ENCODE measurements at regions not wholly inside any gene's neighbourhood (a gene's known extent, or its start where the extent isn't known, plus 50 kb on each side); places are given as distances from the start of the nearest gene placed in this dataset.
A peak's percentile ranks its signal among the peaks of the same experiment; 100 is the strongest.

DNA sequence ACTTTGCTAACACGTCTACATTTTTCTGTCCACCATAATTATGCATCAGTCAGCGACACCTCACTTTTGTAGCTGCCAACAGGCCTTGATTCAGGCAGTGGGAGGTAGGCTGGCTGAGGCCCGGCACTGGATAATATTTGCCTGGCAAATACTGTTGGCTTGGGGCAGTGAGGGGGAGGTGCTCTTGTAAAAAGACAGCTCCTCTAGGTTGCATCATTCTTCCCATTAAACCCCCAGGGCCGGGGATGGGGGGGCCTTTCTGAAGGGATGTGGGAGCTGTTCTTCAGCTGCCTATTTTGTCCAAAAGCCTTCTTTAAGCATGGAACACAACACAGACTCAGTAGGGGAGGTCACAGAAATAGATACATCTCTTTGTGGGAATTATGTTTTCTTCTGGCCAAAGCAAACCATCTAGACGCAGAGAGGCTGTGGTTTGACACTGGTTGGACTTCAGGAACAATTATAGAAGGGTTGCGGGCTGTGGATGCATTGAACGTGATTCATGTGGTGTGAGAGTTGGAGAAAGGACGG, 338.3 kb upstream of the NT5E start:
- Mint-ChIP-seq H3K27ac (peak overlapping the region in 2 of 3 experiments; percentile 53 to 80; a peak in 3 of 7 replicates), H3K27me3 (ENCODE audit: low read depth) (no peaks in the 10 kb centered on the region), H3K9me3 (no peaks in the 10 kb centered on the region), H3K4me1 (peaks cover 5 to 25% of the 10 kb centered on the region in 2 experiments; a peak in 3 of 4 replicates), H3K4me3 (no peak overlapping the region), H3K36me3 (ENCODE audit: insufficient read depth in 1 of 3, low read depth in 3 of 3) (no peaks in the 10 kb centered on the region)
- H3K23ac ChIP-seq (ENCODE audit: insufficient read length, low read depth, low read length): no peak overlapping the region
- no peaks in the 10 kb centered on the region for H3K79me2 ChIP-seq (ENCODE audit: insufficient read depth, low read length)
- no peak overlapping the region for H3K18ac ChIP-seq (ENCODE audit: insufficient read length, low read depth, low read length)
- no peaks in the 10 kb centered on the region for H4K20me1 ChIP-seq (ENCODE audit: control insufficient read depth, insufficient read depth, insufficient read length)
- no peaks in the 10 kb centered on the region for H3K9me3 ChIP-seq (ENCODE audit: control insufficient read depth, low read depth, low read length)
- no peak overlapping the region for H2BK20ac ChIP-seq (ENCODE audit: low read depth, low read length, poor library complexity, severe bottlenecking)
- no peak overlapping the region for H4K91ac ChIP-seq (ENCODE audit: insufficient read length, low read depth, low read length)
- H3K4me2 ChIP-seq (ENCODE audit: insufficient read depth, insufficient read length, low read length): no peak overlapping the region
- H3K9ac ChIP-seq (ENCODE audit: extremely low read depth, insufficient read length, low read length): no peak overlapping the region
- H4K5ac ChIP-seq (ENCODE audit: insufficient read length, low read depth, low read length): no peak overlapping the region
- WGBS (ENCODE audit: extremely low coverage, insufficient read length, low lambda C conversion rate): no CpG with 5 or more reads among the region's 8 CpGs
- H3K4ac ChIP-seq (ENCODE audit: low read depth, low read length): no peak overlapping the region
- H2BK15ac ChIP-seq (ENCODE audit: low read depth, low read length): no peak overlapping the region
- H3K27me3 ChIP-seq (ENCODE audit: insufficient read depth, low read length): no peaks in the 10 kb centered on the region
- no peak overlapping the region for H2AFZ ChIP-seq (ENCODE audit: low read length)
- no peak for DNase-seq
- H2BK5ac ChIP-seq (ENCODE audit: insufficient read length, low read length): no peak overlapping the region
- H2BK120ac ChIP-seq (ENCODE audit: low read depth, low read length, poor library complexity, severe bottlenecking): no peak overlapping the region
- H3K14ac ChIP-seq (ENCODE audit: insufficient read depth, low read length): no peak overlapping the region
- TF ChIP-seq, protein P1, sequence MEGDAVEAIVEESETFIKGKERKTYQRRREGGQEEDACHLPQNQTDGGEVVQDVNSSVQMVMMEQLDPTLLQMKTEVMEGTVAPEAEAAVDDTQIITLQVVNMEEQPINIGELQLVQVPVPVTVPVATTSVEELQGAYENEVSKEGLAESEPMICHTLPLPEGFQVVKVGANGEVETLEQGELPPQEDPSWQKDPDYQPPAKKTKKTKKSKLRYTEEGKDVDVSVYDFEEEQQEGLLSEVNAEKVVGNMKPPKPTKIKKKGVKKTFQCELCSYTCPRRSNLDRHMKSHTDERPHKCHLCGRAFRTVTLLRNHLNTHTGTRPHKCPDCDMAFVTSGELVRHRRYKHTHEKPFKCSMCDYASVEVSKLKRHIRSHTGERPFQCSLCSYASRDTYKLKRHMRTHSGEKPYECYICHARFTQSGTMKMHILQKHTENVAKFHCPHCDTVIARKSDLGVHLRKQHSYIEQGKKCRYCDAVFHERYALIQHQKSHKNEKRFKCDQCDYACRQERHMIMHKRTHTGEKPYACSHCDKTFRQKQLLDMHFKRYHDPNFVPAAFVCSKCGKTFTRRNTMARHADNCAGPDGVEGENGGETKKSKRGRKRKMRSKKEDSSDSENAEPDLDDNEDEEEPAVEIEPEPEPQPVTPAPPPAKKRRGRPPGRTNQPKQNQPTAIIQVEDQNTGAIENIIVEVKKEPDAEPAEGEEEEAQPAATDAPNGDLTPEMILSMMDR (conservative IDR thresholded peaks at IDR 0.05): no peak
- H4K8ac ChIP-seq (replicated peaks; ENCODE audit: insufficient read length, low read depth, low read length): no peak overlapping the region
- no peaks in the 10 kb centered on the region for H3K23me2 ChIP-seq (ENCODE audit: insufficient read length, low read depth, low read length, poor library complexity, severe bottlenecking)
- H3K79me1 ChIP-seq (ENCODE audit: insufficient read depth, low read depth, low read length, poor library complexity, severe bottlenecking): no peaks in the 10 kb centered on the region
- no peak overlapping the region for H3K56ac ChIP-seq (ENCODE audit: insufficient read length, low read depth, low read length)
- no peak overlapping the region for H2BK12ac ChIP-seq (ENCODE audit: insufficient read length, low read depth, low read length)
- H3K27ac ChIP-seq (ENCODE audit: insufficient read length, low read depth, low read length): no peak overlapping the region
- H3T11ph ChIP-seq (ENCODE audit: low read length): no peak overlapping the region
- H3K4me1 ChIP-seq (ENCODE audit: insufficient read depth, low read length): peaks cover 4% of the 10 kb centered on the region
- H2AK5ac ChIP-seq (ENCODE audit: insufficient read length, low read length): no peak overlapping the region

All from H9 (cell line).